ENCODE measurements at regions not wholly inside any gene's neighbourhood (a gene's known extent, or its start where the extent isn't known, plus 50 kb on each side); places are given as distances from the start of the nearest gene placed in this dataset.
A peak's percentile ranks its signal among the peaks of the same experiment; 100 is the strongest.
"Not testable (repeated sequence)": the region's sequence is repeated elsewhere in the genome, so short reads cannot be mapped to it uniquely, and the experiment has no call there.

GRCh38 chr9:68627104-68627503 is 77.9 kb upstream of the PIP5K1B start:
- no peaks in the 10 kb centered on the region for H3K27me3 Mint-ChIP-seq
- peaks cover 7 to 24% (median 20%) of the 10 kb centered on the region in 3 donors for H3K4me1 Mint-ChIP-seq
- ATAC-seq (ENCODE audit: low read depth in 2 of 2) (no peak), DNase-seq (no peak)
- H3K4me3 Mint-ChIP-seq = no peak overlapping the region
- no peaks in the 10 kb centered on the region for H3K36me3 Mint-ChIP-seq
- H3K9me3 Mint-ChIP-seq = no peaks in the 10 kb centered on the region
- no peak overlapping the region for H3K27ac Mint-ChIP-seq

GRCh38 chr9:68627594-68627993 is 77.4 kb upstream of the PIP5K1B start:
- H3K27me3 Mint-ChIP-seq = no peaks in the 10 kb centered on the region
- no peak for DNase-seq
- peaks cover 7 to 24% (median 23%) of the 10 kb centered on the region in 3 donors for H3K4me1 Mint-ChIP-seq
- no peak overlapping the region for H3K27ac Mint-ChIP-seq
- H3K9me3 Mint-ChIP-seq = no peaks in the 10 kb centered on the region
- H3K36me3 Mint-ChIP-seq = no peaks in the 10 kb centered on the region
- ATAC-seq (ENCODE audit: low read depth in 2 of 2) = no peak
- H3K4me3 Mint-ChIP-seq = no peak overlapping the region

GRCh38 chr9:68629042-68629441 is 76.0 kb upstream of the PIP5K1B start:
- no peaks in the 10 kb centered on the region for H3K9me3 Mint-ChIP-seq
- no peak overlapping the region for H3K4me3 Mint-ChIP-seq
- peak overlapping the region in 1 of 6 donors; percentile 28 for H3K27ac Mint-ChIP-seq
- no peaks in the 10 kb centered on the region for H3K27me3 Mint-ChIP-seq
- H3K36me3 Mint-ChIP-seq = no peaks in the 10 kb centered on the region
- H3K4me1 Mint-ChIP-seq = peaks cover 14 to 25% (median 18%) of the 10 kb centered on the region in 3 donors
- DNase-seq = no peak
- ATAC-seq (ENCODE audit: low read depth in 2 of 2) = no peak

- Mint-ChIP-seq H3K36me3 (no peaks in the 10 kb centered on the region), H3K4me3 (no peak overlapping the region), H3K27ac (peak overlapping the region in 1 of 6 donors; percentile 66), H3K4me1 (peaks cover 36 to 49% (median 40%) of the 10 kb centered on the region in 3 donors), H3K9me3 (no peaks in the 10 kb centered on the region), H3K27me3 (no peaks in the 10 kb centered on the region)
- no peak for ATAC-seq (ENCODE audit: low read depth in 2 of 2)
- no peak for DNase-seq
Observed at GRCh38 chr9:68631811-68632210, 73.2 kb upstream of the PIP5K1B start.

DNA sequence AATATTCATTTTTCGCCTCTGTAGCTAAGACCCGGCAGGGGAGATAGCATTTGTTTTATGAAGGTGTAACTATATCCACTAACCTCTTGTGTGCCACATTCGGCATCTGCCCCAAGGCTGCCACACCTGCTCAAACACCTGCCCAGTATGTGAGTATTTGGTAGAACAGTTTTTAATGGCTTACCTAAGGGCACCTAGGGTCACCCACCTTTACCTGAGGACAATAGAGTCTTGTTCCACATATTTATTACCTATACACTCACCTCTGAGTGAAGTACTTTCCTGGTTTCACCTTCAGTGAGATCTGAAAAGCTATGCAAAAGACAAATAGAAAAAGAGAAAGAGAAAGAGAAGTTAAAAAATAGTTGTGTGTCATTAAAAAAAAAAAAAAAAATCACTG is 68.0 kb upstream of the PIP5K1B start:
- Mint-ChIP-seq H3K4me1 (peaks cover 56 to 86% (median 86%) of the 10 kb centered on the region in 3 donors), H3K4me3 (peak overlapping the region; percentile 37 to 84 (median 54)), H3K27ac (peak overlapping the region in 5 of 6 donors; percentile 22 to 94 (median 72)), H3K9me3 (no peaks in the 10 kb centered on the region), H3K27me3 (no peaks in the 10 kb centered on the region), H3K36me3 (no peaks in the 10 kb centered on the region)
- no peak for DNase-seq
- no peak for ATAC-seq (ENCODE audit: low read depth in 2 of 2)

DNA sequence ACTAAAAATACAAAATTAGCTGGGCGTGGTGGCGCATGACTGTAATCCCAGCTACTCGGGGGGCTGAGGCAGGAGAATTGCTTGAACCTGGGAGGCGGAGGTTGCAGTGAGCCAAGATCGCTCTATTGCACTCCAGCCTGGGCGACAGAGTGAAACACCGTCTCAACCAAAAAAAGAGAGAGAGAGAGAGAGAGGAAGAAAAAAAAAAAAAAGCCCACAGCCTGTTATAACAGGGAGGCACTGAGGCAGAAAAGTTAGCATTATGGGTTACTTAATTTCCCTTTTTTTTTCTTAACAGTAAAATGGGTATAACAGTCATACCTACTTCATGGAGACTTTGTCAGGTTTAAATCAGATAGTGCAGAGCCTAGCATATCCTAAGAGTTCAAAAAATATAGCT is 65.8 kb upstream of the PIP5K1B start:
- H3K9me3 Mint-ChIP-seq, H3K27me3 Mint-ChIP-seq, H3K36me3 Mint-ChIP-seq: not testable (repeated sequence)
- DNase-seq (peak; percentile 57), ATAC-seq (ENCODE audit: low read depth in 2 of 2) (peak; percentile 3 to 10)
- H3K27ac Mint-ChIP-seq = peak overlapping the region; percentile 91 to 99 (median 96)
- H3K4me1 Mint-ChIP-seq = peaks cover 72 to 98% (median 88%) of the 10 kb centered on the region in 3 donors
- H3K4me3 Mint-ChIP-seq = peak overlapping the region; percentile 53 to 91 (median 82)

- DNase-seq = peak; percentile 79
- Mint-ChIP-seq H3K4me3 (peak overlapping the region; percentile 57 to 91 (median 82)), H3K27me3 (no peaks in the 10 kb centered on the region), H3K9me3 (peaks cover 0 to 1% (median 0%) of the 10 kb centered on the region in 7 donors), H3K36me3 (peaks cover 0 to under 1% of the 10 kb centered on the region in 2 donors), H3K4me1 (peaks cover 78 to 98% (median 90%) of the 10 kb centered on the region in 3 donors), H3K27ac (peak overlapping the region; percentile 92 to 99 (median 98))
- ATAC-seq (ENCODE audit: low read depth in 2 of 2) = peak; percentile 75 to 79
Observed at GRCh38 chr9:68640421-68641089, 64.5 kb upstream of the PIP5K1B start.

- peak overlapping the region; percentile 92 to 98 (median 96) for H3K27ac Mint-ChIP-seq
- DNase-seq (peak; percentile 58), ATAC-seq (ENCODE audit: low read depth in 2 of 2) (peak; percentile 44 to 46)
- H3K9me3 Mint-ChIP-seq = peaks cover 0 to 9% (median 0%) of the 10 kb centered on the region in 7 donors
- H3K4me1 Mint-ChIP-seq = peaks cover 76 to 93% (median 82%) of the 10 kb centered on the region in 3 donors
- H3K27me3 Mint-ChIP-seq = no peaks in the 10 kb centered on the region
- peak overlapping the region; percentile 29 to 88 (median 72) for H3K4me3 Mint-ChIP-seq
- peaks cover 8 to 10% of the 10 kb centered on the region in 2 donors for H3K36me3 Mint-ChIP-seq
Observed at GRCh38 chr9:68643901-68644809, 60.9 kb upstream of the PIP5K1B start.

DNA sequence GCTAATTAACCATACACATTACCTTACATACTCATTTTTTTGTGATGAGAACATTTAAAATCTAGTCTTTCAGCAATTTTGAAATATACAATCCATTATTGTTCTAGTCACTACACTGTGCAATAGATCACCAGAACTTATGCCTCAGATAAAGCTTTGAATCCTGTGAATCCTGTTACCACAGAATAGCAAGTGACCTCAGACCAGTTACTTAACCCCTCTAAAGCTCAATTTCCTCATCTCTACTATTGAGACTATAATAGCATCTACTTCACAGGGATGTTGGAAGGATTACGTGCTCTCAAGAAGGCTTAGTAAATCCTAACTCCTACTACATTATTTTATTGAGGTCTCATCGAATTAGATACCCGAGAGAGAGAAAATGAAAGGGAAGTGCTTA is 60.2 kb upstream of the PIP5K1B start:
- Mint-ChIP-seq H3K27ac (peak overlapping the region; percentile 90 to 99 (median 96)), H3K27me3 (no peaks in the 10 kb centered on the region), H3K36me3 (peaks cover 8 to 10% of the 10 kb centered on the region in 2 donors), H3K4me1 (peaks cover 73 to 93% (median 82%) of the 10 kb centered on the region in 3 donors), H3K4me3 (peak overlapping the region; percentile 10 to 88 (median 46)), H3K9me3 (peaks cover 0 to 9% (median 0%) of the 10 kb centered on the region in 7 donors)
- no peak for DNase-seq
- ATAC-seq (ENCODE audit: low read depth in 2 of 2) = no peak

GRCh38 chr9:68648164-68648563 is 56.9 kb upstream of the PIP5K1B start:
- ATAC-seq (ENCODE audit: low read depth in 2 of 2) (no peak), DNase-seq (no peak)
- Mint-ChIP-seq H3K36me3 (peaks cover 8 to 10% of the 10 kb centered on the region in 2 donors), H3K4me1 (peaks cover 69 to 84% (median 81%) of the 10 kb centered on the region in 3 donors), H3K27me3 (no peaks in the 10 kb centered on the region), H3K27ac (peak overlapping the region in 5 of 6 donors; percentile 38 to 91 (median 60)), H3K4me3 (peak overlapping the region in 2 of 8 donors; percentile 22 to 45), H3K9me3 (peaks cover 0 to 9% (median 0%) of the 10 kb centered on the region in 7 donors)

DNA sequence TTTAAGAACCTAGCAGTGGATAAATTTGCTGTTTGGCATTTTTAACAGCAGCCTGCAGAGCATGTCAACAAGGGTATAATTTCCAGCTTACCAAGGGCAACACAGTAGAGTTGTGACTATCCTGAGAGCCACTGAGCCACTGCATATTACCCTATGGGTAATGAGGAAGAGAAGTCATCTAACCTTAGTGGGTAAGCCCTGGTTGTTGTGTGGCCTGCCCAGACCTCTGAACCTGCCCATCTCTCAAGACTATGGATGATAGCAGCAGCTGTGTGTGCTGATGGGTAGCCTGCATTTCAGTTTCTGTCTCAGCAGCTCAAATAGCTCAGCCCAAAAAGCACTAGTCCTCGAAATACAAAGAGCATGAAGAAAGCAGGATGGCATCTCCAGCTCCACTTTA is 56.1 kb upstream of the PIP5K1B start:
- Mint-ChIP-seq H3K4me1 (peaks cover 60 to 81% (median 79%) of the 10 kb centered on the region in 3 donors), H3K4me3 (peak overlapping the region in 5 of 8 donors; percentile 36 to 75 (median 52)), H3K27me3 (no peaks in the 10 kb centered on the region), H3K9me3 (peaks cover 0 to 9% (median 0%) of the 10 kb centered on the region in 7 donors), H3K36me3 (peaks cover 8 to 10% of the 10 kb centered on the region in 2 donors), H3K27ac (peak overlapping the region; percentile 2 to 91 (median 72))
- DNase-seq (peak; percentile 24), ATAC-seq (ENCODE audit: low read depth in 2 of 2) (peak; percentile 52 to 68)

DNA sequence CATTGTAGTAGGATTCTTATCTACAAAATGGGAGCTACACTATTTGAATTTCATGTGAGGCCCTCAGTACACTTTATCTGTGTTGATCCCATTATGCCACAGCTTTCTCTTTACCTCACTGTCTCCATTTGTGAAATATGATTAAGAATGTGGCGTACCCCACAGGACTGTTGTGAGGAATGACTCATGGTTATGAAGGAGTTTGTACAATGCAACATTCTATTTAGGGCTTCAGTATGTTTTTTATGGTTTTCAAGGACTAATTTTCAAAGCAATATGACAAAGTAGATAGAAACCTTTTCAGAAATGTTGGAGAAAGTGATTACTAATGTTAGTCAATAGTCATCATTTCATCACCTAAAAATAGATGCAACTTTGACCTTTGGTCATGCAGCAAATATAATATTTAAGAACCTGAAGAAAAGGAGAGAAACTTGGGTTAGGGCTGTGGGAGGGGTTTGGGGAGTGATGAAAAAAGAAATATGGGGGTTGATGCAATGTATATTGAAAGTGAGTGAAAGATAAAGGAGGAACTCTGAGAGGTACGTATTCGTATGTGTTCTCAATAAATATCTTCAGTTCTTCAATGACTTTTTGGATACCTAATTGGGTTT is 53.7 kb upstream of the PIP5K1B start:
- Mint-ChIP-seq H3K4me3 (peak overlapping the region in 6 of 8 donors; percentile 11 to 78 (median 36)), H3K4me1 (peaks cover 38 to 58% (median 55%) of the 10 kb centered on the region in 3 donors), H3K36me3 (peaks cover 1 to 2% of the 10 kb centered on the region in 2 donors), H3K27ac (peak overlapping the region in 2 of 6 donors; percentile 41 to 53), H3K27me3 (no peaks in the 10 kb centered on the region), H3K9me3 (peaks cover 0 to 2% (median 0%) of the 10 kb centered on the region in 7 donors)
- DNase-seq (no peak), ATAC-seq (ENCODE audit: low read depth in 2 of 2) (no peak)

DNA sequence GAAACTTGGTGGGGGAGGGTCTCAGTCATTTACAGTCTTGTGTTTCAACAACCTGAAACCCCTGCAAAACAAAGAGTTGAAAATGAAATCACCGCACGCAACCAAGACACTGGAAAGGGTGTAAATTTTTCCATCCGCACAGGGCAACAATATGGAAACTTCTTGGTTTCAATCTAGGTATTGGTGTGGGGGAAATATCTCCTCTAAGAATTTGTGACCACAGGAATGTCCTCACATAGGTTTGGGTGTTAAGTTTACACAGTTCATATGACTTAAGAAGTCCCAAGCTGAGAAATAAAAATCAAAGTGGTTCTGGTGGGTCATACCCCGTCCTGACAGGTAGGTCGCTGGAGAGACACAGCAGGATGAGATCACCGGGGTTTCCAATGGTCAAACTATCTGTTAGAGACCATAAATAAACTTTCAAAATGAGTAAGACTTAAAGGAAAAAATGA is 51.9 kb upstream of the PIP5K1B start:
- DNase-seq = no peak
- H3K4me1 Mint-ChIP-seq = peaks cover 26 to 55% (median 44%) of the 10 kb centered on the region in 3 donors
- ATAC-seq (ENCODE audit: low read depth in 2 of 2) = no peak
- H3K9me3 Mint-ChIP-seq = no peaks in the 10 kb centered on the region
- H3K27me3 Mint-ChIP-seq = no peaks in the 10 kb centered on the region
- H3K27ac Mint-ChIP-seq = peak overlapping the region in 3 of 6 donors; percentile 12 to 35 (median 16)
- no peak overlapping the region for H3K4me3 Mint-ChIP-seq
- no peaks in the 10 kb centered on the region for H3K36me3 Mint-ChIP-seq

All from naive B cell (primary cell).